K562 (cell line): ENCODE measurements at regions not wholly inside any gene's neighbourhood (a gene's known extent, or its start where the extent isn't known, plus 50 kb on each side); places are given as distances from the start of the nearest gene placed in this dataset.
A peak's percentile ranks its signal among the peaks of the same experiment; 100 is the strongest.

ENCODE experiments used
- ATAC-seq: fragments of 200-7000 bp; cut with Tn5 transposase; 3 replicates; pipeline ENCODE4 v1.9.1; 2020; ENCODE audit warnings: moderate library complexity
- BruUV-seq: library from RNA; stranded (reverse); fragments of 400-500 nt; replicated peaks from 2 replicates; lab custom pipeline; 2021; lab: Mats Ljungman, UMichigan
- CTCF ChIA-PET: fragments of 300-600 bp; formaldehyde crosslinking; extraction: SDS; loops from one replicate; lab custom pipeline; 2021; ENCODE audit warnings: low intra/inter-chr PET ratio; lab: Yijun Ruan, JAX
- POLR2A ChIA-PET: fragments of 300-600, 350-650 bp; sonication (Branson Sonifier 250); formaldehyde crosslinking; extraction: SDS; loops from one replicate; lab custom pipeline; 2021; ENCODE audit warnings: antibody characterized with exemption, inconsistent platforms; lab: Yijun Ruan, JAX
- DNase-seq, 4 experiments: peaks; one replicate each; pipeline versions ENCODE4 v3.0.0 to v3.0.0-alpha.2; 2011 to 2018; ENCODE audit warnings: low spot score in 3 of 4, mixed read lengths in 3 of 4; ENCODE audit errors: extremely low read depth in 1 of 4
- FAIRE-seq: peaks from 2 replicates; lab custom pipeline; 2011; peaks lifted over from hg19 to GRCh38; lab: Jason Lieb, UNC
- H2AFZ ChIP-seq: 2 replicates; pipeline ENCODE4 v1.6.0; 2011; ENCODE audit warnings: low read depth, low read length, control low read depth, inconsistent platforms
- H3K27ac ChIP-seq: fragments of 200-600 bp; 3 replicates; pipeline ENCODE4 v1.8.0; 2011; ENCODE audit warnings: low read depth, mild to moderate bottlenecking, control low read depth, inconsistent platforms, low read length, moderate library complexity, mixed read lengths; ENCODE audit errors: extremely low read depth
- H3K27me3 ChIP-seq, 2 experiments: fragments of 300-600 bp in 1 of 2; 2 replicates in 1 of 2; 3 replicates in 1 of 2; pipeline versions ENCODE4 v1.6.0 to v1.8.0; 2011; ENCODE audit warnings: inconsistent platforms in 2 of 2, low read length in 2 of 2, mild to moderate bottlenecking in 1 of 2, mixed read lengths in 1 of 2, moderate library complexity in 1 of 2; ENCODE audit not compliant: control insufficient read depth in 2 of 2, insufficient read depth in 2 of 2
- H3K36me3 ChIP-seq: fragments of 300-600 bp; 3 replicates; pipeline ENCODE4 v1.8.0; 2011; ENCODE audit warnings: mild to moderate bottlenecking, low read length, inconsistent platforms; ENCODE audit not compliant: control insufficient read depth, insufficient read depth
- H3K4me1 ChIP-seq, 2 experiments: fragments of 200-600 bp in 1 of 2; replicated peaks in 1 of 2; 2 replicates in 1 of 2; 3 replicates in 1 of 2; pipeline versions ENCODE4 v1.5.1 to v1.8.0; 2011; ENCODE audit warnings: inconsistent platforms in 2 of 2, low read length in 2 of 2, mild to moderate bottlenecking in 1 of 2, mixed read lengths in 1 of 2, moderate library complexity in 1 of 2; ENCODE audit not compliant: control insufficient read depth in 2 of 2, insufficient read depth in 2 of 2
- H3K4me2 ChIP-seq: 2 replicates; pipeline ENCODE4 v1.6.1; 2011; ENCODE audit warnings: low read length, control low read depth, inconsistent platforms, mixed read lengths; ENCODE audit not compliant: insufficient read depth
- H3K4me3 ChIP-seq: fragments of 200-600 bp; sonication (generic), shearing (Covaris generic); 2 replicates; pipeline ENCODE4 v1.5.1; 2016; ENCODE audit warnings: control low read depth, inconsistent platforms
- H3K79me2 ChIP-seq: fragments of 200-600 bp; 3 replicates; pipeline ENCODE4 v1.8.0; 2011; ENCODE audit warnings: low read length, inconsistent platforms; ENCODE audit not compliant: control insufficient read depth, insufficient read depth
- H3K9ac ChIP-seq, 2 experiments: 2 replicates each; pipeline versions ENCODE4 v1.6.0 to v1.6.1; 2011; ENCODE audit warnings: low read depth in 2 of 2, low read length in 2 of 2, control low read depth in 1 of 2, inconsistent platforms in 1 of 2, mild to moderate bottlenecking in 1 of 2, mixed read lengths in 1 of 2; ENCODE audit not compliant: insufficient read depth in 1 of 2
- H3K9me1 ChIP-seq: one replicate; pipeline ENCODE4 v1.6.0; 2011; ENCODE audit warnings: inconsistent platforms, mild to moderate bottlenecking, low read length, moderate library complexity; ENCODE audit not compliant: control insufficient read depth, insufficient read depth
- H3K9me3 ChIP-seq: replicated peaks from 2 replicates; pipeline ENCODE4 v1.5.1; 2011; ENCODE audit warnings: low read depth, low read length, inconsistent platforms; ENCODE audit not compliant: control insufficient read depth, insufficient read depth
- H4K20me1 ChIP-seq: replicated peaks from 2 replicates; pipeline ENCODE4 v1.6.1; 2011; ENCODE audit warnings: low read length, inconsistent platforms, mixed read lengths; ENCODE audit not compliant: control insufficient read depth, insufficient read depth
- BRF2 ChIP-seq: IDR thresholded peaks from 3 replicates; pipeline ENCODE4 v1.6.1; 2011; ENCODE audit warnings: borderline replicate concordance, mild to moderate bottlenecking; ENCODE audit not compliant: insufficient read length, insufficient read depth
- EZH2 ChIP-seq: IDR thresholded peaks from 2 replicates; pipeline ENCODE4 v1.6.1; 2012; ENCODE audit warnings: low read depth, mild to moderate bottlenecking, inconsistent platforms, low read length, borderline replicate concordance
- RERE ChIP-seq: sonication (generic); formaldehyde crosslinking; IDR thresholded peaks from 2 replicates; pipeline ENCODE4 v1.8.0; 2023; ENCODE audit warnings: missing genetic modification reagents, mild to moderate bottlenecking, borderline replicate concordance
- ZNF512 ChIP-seq: IDR thresholded peaks from 2 replicates; pipeline ENCODE4 v1.6.1; 2016; ENCODE audit warnings: missing genetic modification characterization, missing compliant biosample characterization
- WGBS: fragments of 100-300 bp; shearing (Covaris generic); methylation state at CpG from one replicate; pipeline ENCODE4 v1.1.6; 2016; ENCODE audit warnings: low coverage, mixed read lengths; ENCODE audit not compliant: insufficient coverage; ENCODE audit errors: missing lambda C conversion rate; 5-methylcytosine and 5-hydroxymethylcytosine counted together
- in situ Hi-C: fragments of 300-500 bp; cut with MboI; formaldehyde crosslinking; loops from 4 replicates; pipeline ENCODE4 v1.15.0; 2018; ENCODE audit warnings: inconsistent platforms, mixed read lengths
- intact Hi-C: fragments of 100-400 bp; cut with micrococcal nuclease; formaldehyde crosslinking; loops from 2 replicates; pipeline ENCODE4 v1.14.2; 2022

- TF ChIP-seq BRF2 = no peak
These were observed 264.5 kb downstream of the CD83 start (continued) for GRCh38 chr6:14381829-14382677.

GRCh38 chr6:14382678-14383236 lies 265.2 kb downstream of the CD83 start:
- H3K9me1 ChIP-seq = no peaks in the 10 kb centered on the region
- no peaks in the 10 kb centered on the region for H4K20me1 ChIP-seq
- no peaks in the 10 kb centered on the region for H3K9me3 ChIP-seq
- no peak overlapping the region for H3K4me2 ChIP-seq
- H3K79me2 ChIP-seq = no peaks in the 10 kb centered on the region
- no peaks in the 10 kb centered on the region for H3K36me3 ChIP-seq
- intact Hi-C loops (no loop called here), in situ Hi-C loops (no loop called here)
- H2AFZ ChIP-seq = no peak overlapping the region
- no peak overlapping the region for H3K4me3 ChIP-seq
- no peak for DNase-seq
- 6% methylated on average over 1 of the region's 3 CpGs for WGBS
- no peak for ATAC-seq
- FAIRE-seq = no peak
- POLR2A ChIA-PET = interaction anchor here (1.1 kb wide), 1 partner anchor 883 kb away, joined by 3 read pairs; no protein-coding TSS in a partner anchor
- no peak overlapping the region for H3K27ac ChIP-seq
- TF ChIP-seq EZH2 = no peak
- TF ChIP-seq ZNF512 (tag) = 0 out of 2 replicates have a peak, but pooled peaks have one; percentile 40
- TF ChIP-seq RERE (CRISPR knock-in tag) = no peak
- H3K27me3 ChIP-seq = peaks cover 3 to 6% of the 10 kb centered on the region in 2 experiments; a peak in 3 of 5 replicates
- no peak overlapping the region for H3K9ac ChIP-seq
- CTCF ChIA-PET = no interaction called here
- BruUV-seq = no TSS peak
- H3K4me1 ChIP-seq = no peaks in the 10 kb centered on the region; a peak in 1 of 5 replicates
